ENCODE measurements at regions not wholly inside any gene's neighbourhood (a gene's known extent, or its start where the extent isn't known, plus 50 kb on each side); places are given as distances from the start of the nearest gene placed in this dataset.

DNA sequence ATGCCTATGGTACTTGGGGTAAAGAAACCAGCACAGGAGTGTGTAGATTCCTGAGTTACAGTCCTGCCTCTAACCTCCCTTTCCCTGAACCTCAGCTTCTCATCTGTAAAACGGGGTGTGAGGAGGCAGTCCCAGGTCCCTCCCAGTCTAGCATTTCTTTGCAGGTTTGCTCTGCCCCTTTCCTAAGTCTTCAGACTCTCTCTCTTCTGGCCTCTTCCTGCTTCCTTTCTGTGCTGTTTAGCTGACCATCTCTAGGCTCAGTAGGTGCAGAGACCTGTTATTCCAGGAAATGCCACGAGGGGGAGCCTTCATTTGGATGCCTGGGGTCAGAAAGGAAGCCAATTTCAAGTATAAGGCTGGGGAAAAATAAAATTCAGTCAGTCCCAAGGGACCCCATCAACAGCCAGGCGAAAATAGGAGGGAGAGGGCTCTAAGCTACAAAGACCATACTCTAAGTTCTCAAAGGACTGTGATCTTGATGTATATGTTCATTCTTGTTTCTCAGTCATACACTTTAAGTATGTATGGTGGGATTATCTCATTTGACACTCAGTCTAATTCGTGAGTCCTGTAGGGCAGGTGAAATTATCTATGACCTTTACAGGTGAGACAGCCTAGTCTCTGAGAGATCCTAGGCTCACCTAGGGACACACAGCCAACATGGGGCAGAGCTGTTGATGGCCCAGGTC, 89.1 kb downstream of the NCR2 start:
- intact Hi-C loops (cut with DNase I): loop anchor here in 1 of 2 donors (10.0 kb wide), 1 partner anchor 170 kb away; no protein-coding TSS in a partner anchor
- Histone ChIP-seq H3K4me3 (no peak overlapping the region), H3K27me3 (no peaks in the 10 kb centered on the region), H3K9me3 (no peaks in the 10 kb centered on the region), H3K4me1 (peaks cover 0 to 11% (median 0%) of the 10 kb centered on the region in 4 donors), H3K36me3 (no peaks in the 10 kb centered on the region), H3K27ac (no peak overlapping the region)
- peak; percentile 65 to 82 (median 68) for DNase-seq
- 9% methylated on average over 4 of the region's 4 CpGs for WGBS (ENCODE audit: insufficient coverage, low coverage, low lambda C conversion rate, missing lambda C conversion rate)
- peak; percentile 69 to 84 (median 77) for ATAC-seq
- TF ChIP-seq, protein P1, sequence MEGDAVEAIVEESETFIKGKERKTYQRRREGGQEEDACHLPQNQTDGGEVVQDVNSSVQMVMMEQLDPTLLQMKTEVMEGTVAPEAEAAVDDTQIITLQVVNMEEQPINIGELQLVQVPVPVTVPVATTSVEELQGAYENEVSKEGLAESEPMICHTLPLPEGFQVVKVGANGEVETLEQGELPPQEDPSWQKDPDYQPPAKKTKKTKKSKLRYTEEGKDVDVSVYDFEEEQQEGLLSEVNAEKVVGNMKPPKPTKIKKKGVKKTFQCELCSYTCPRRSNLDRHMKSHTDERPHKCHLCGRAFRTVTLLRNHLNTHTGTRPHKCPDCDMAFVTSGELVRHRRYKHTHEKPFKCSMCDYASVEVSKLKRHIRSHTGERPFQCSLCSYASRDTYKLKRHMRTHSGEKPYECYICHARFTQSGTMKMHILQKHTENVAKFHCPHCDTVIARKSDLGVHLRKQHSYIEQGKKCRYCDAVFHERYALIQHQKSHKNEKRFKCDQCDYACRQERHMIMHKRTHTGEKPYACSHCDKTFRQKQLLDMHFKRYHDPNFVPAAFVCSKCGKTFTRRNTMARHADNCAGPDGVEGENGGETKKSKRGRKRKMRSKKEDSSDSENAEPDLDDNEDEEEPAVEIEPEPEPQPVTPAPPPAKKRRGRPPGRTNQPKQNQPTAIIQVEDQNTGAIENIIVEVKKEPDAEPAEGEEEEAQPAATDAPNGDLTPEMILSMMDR (IDR thresholded peaks at IDR 0.05): peak; percentile 78 to 83 (median 81)
- TF ChIP-seq POLR2A (IDR thresholded peaks at IDR 0.05): no peak

DNA sequence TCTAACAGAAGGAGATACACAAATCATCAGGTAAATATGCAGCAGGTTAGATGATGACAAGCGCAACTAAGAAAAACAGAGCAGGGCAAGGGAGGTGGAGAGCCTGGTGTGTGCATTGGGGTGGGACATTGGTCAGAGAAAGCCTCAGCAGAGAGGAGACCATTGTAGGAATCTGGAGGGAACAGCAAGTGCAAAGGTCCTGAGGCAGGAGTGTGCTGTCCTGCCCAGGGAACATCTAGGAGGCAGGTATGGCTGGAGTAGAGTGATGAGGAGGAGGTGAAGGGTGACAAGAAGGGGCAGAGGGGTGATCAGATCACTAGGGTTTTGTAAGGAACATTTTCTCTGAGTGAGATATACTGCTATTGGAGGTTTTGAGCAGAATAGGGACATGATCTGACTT, 90.1 kb downstream of the NCR2 start:
- TF ChIP-seq, protein P1 (IDR thresholded peaks at IDR 0.05): no peak
- no peak for TF ChIP-seq POLR2A (IDR thresholded peaks at IDR 0.05)
- no peaks in the 10 kb centered on the region for H3K9me3 ChIP-seq
- ATAC-seq: no peak
- H3K4me1 ChIP-seq: peaks cover 0 to 11% (median 0%) of the 10 kb centered on the region in 4 donors
- intact Hi-C loops (cut with DNase I): loop anchor here in 1 of 2 donors (10.0 kb wide), 1 partner anchor 169 kb away; no protein-coding TSS in a partner anchor
- 100% methylated on average over 1 of the region's 1 CpG for WGBS (ENCODE audit: insufficient coverage, low coverage, low lambda C conversion rate, missing lambda C conversion rate)
- H3K27me3 ChIP-seq: no peaks in the 10 kb centered on the region
- no peak overlapping the region for H3K4me3 ChIP-seq
- H3K27ac ChIP-seq: no peak overlapping the region
- no peaks in the 10 kb centered on the region for H3K36me3 ChIP-seq
- no peak for DNase-seq

DNA sequence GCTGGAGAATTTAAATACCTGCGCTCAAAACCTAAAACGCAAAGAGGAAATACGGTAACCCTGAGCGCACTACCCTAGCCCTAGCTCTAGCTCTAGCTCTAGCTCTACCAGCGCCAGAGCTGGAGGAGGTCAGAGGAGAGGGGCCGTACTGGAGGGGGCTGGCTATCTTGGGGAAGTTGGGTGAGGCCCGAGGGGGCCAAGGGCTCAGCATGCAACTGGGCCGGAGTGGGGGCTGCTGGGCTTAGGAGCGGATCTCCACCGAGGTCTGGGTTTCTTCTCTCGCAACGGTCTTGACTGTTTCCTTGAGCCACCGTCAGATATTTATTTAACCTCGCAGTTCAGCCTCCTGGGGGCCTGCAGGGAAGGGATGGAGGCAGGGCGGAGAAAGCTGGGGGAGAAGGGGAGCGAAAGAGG, 91.0 kb downstream of the NCR2 start:
- TF ChIP-seq, protein P1 (IDR thresholded peaks at IDR 0.05): no peak
- TF ChIP-seq POLR2A (IDR thresholded peaks at IDR 0.05): no peak

DNA sequence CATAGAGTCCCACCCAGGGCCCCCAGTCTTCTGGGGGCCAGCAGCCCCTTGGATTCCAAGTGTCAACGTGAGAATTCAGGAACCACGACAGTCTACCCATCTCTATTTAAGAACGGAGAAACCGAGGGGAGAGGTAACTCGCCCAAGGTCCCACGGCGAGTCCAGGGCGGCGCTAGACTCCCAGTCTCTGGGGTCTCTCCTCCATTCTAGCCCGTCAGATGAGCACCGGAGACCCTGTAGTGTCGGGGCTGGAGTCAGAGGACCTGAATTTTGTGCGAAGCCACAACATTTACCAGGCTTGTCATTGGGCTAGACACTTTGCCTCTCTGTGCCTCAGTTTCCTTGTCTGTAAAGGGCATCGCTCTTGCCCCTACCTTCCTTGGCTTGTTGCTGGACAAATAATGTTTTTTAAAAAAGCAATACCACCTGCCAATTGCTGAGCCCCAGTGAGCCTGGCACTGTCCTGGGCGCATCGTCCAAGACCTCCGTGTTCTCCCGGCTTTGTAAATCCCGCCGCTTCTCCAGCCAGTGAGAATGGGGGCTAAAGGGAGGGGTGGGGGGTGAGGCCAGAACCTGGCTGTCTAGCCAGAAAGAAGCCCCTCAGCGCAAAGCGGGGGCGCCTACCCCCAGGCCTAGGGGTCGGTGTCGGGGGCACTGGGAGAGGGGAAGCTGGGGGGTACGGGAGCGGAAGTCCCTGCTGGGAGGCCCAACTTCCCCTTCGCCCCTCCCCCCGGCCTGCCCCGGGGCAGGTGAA, 91.7 kb downstream of the NCR2 start:
- H3K27me3 ChIP-seq: no peaks in the 10 kb centered on the region
- peak overlapping the region in 2 of 3 donors; percentile 47 to 58 for H3K4me3 ChIP-seq
- no peak overlapping the region for H3K27ac ChIP-seq
- intact Hi-C loops (cut with DNase I): loop anchor here in 1 of 2 donors (10.0 kb wide), 1 partner anchor 168 kb away; no protein-coding TSS in a partner anchor
- TF ChIP-seq POLR2A (IDR thresholded peaks at IDR 0.05): no peak
- TF ChIP-seq, protein P1 (IDR thresholded peaks at IDR 0.05): no peak
- peaks cover 0 to 11% (median 0%) of the 10 kb centered on the region in 4 donors for H3K4me1 ChIP-seq
- ATAC-seq (no peak), DNase-seq (no peak)
- no peaks in the 10 kb centered on the region for H3K9me3 ChIP-seq
- no peaks in the 10 kb centered on the region for H3K36me3 ChIP-seq
- 26% methylated on average over 16 of the region's 30 CpGs for WGBS (ENCODE audit: insufficient coverage, low coverage, low lambda C conversion rate, missing lambda C conversion rate)

More for the DNA sequence above, 91.0 kb downstream of the NCR2 start:
- ATAC-seq: no peak
- peaks cover 0 to 11% (median 0%) of the 10 kb centered on the region in 4 donors for H3K4me1 ChIP-seq
- 27% methylated on average over 14 of the region's 16 CpGs for WGBS (ENCODE audit: insufficient coverage, low coverage, low lambda C conversion rate, missing lambda C conversion rate)
- no peak overlapping the region for H3K27ac ChIP-seq
- H3K27me3 ChIP-seq: no peaks in the 10 kb centered on the region
- no peaks in the 10 kb centered on the region for H3K36me3 ChIP-seq
- intact Hi-C loops (cut with DNase I): loop anchor here in 1 of 2 donors (10.0 kb wide), 1 partner anchor 168 kb away; no protein-coding TSS in a partner anchor
- no peak overlapping the region for H3K4me3 ChIP-seq
- no peak for DNase-seq
- H3K9me3 ChIP-seq: no peaks in the 10 kb centered on the region
